ENCODE measurements at regions not wholly inside any gene's neighbourhood (a gene's known extent, or its start where the extent isn't known, plus 50 kb on each side); places are given as distances from the start of the nearest gene placed in this dataset.
"Not testable (repeated sequence)": the region's sequence is repeated elsewhere in the genome, so short reads cannot be mapped to it uniquely, and the experiment has no call there.

GRCh38 chr3:66812136-66812535, 186.0 kb upstream of the KBTBD8 start:
- no peak for DNase-seq (ENCODE audit: low read depth)

GRCh38 chr3:66812741-66813140, 185.4 kb upstream of the KBTBD8 start:
- DNase-seq (ENCODE audit: low read depth), result no peak

DNA sequence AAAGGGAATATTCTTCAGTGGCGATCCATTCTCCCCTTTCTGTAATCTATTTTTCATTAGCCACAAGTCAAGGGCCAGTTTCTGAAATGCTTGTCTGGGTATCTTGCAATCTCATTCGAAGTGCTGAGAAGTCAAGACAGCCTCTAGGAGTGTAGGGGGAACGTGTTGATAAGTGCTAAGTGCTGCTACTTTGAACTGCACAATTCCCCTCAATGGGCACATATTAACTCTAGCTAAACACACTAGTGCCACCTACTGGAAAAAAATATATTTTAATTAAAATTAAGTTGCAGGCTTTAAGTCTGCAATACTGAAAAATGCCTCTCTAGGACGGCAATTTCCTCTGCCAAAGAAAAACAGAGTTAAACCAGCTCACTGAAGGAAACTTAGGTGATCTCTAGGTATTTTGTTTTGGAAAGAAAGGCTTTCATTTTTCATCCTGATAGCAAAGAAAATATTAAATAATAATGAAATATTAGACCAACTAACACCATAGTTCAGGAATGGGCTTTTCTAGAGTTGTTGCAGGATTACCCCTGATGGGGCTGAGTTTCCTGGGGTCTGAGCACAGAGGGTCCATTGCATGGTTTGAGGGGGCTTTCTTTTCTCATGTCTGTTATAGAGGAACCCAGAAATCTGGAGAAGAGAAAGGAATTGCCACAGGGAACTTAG, 181.9 kb upstream of the KBTBD8 start:
- DNase-seq (ENCODE audit: low read depth), result no peak

DNA sequence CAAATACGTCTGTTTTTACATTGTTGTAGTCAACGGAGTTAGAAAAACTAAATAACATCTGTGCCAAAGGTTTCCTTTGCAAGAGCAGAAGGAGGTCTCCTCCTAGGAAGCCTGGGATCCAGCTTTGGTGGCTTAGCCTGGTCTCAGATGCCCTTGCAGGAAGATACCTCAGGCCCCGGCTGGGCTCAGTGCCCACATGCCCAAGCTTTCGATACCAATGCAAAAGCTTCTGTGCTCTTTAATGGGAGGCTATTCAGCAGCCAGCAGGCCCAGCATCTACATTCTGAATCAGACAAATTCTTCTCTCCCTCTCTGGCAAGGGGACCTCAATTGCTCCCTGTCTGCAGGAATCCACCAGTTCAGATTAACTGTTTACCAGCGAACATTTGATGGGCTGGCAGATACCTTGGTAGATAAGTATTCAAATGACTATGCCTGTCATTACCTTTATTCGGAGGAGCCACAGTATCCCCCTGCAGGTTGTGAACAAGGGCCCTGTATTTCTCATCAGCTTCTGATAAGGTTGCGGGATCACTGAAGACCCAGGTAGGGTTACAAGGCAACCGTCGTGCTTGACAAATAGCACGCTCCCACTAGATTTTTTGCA, 180.1 kb upstream of the KBTBD8 start:
- DNase-seq (ENCODE audit: low read depth), result no peak

DNA sequence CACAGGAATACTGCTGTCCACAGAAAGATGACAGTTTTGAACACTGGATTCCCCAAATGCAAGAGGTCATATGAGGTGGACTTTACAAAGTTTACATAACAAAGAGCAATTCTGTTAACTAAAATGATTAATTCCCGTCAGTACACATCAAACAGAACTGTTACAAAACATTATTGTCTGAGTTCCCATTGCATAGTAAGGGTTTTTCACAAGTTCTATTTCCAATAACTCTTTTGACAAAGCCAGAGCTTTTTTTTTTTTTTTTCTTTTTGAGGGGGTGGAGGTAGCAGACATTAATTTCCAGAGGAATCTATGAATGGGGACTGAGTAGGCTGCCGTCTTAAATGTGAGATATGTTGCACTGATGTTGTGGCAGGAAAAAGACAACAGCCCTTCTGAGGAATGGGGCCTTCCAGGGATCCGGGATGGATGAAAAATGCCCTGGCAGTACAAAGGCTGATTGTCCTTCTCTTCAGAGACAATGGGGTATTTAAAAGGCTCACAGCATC, 178.1 kb upstream of the KBTBD8 start:
- DNase-seq (ENCODE audit: low read depth), result no peak

- DNase-seq (ENCODE audit: low read depth), result no peak
Observed at GRCh38 chr3:66822186-66823008, 175.7 kb upstream of the KBTBD8 start.

DNA sequence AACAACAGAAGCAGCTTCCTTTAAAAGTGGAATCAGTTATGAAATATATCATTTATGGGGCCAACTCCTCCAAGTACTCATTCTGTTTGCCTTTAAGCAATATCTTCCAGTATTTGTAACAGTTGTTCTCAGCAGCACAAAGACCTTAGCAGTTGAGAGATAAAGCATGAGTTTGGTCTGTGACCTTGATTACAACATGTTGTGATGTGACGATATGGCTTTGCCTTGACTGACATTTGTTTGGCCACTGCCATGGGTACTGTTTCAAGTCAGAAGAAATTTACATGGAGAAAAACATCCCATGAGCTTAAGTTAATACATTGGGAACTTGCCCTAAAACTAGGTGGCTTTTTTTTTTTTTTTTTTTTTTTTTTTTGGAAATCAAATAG, 175.1 kb upstream of the KBTBD8 start:
- no peak for DNase-seq (ENCODE audit: low read depth)

DNA sequence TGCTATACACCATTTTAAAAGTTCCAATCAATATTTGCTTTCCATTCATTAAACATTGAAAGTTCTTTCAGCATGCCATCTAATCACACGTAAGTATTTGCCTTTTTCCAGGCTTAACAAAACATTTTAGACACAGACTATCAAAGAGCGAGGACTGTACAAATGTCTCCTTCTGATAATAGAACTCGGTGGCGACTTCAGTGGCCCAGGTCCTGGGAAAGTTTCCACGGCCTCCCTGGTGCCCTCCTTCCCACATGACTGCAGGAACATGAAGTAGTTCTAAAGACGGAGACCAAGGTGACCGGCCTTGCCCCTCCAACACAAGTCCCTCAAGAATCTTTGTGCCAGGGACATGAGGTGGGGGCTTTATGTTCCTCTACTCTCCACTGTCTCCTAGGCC, 174.6 kb upstream of the KBTBD8 start:
- DNase-seq (ENCODE audit: low read depth), result no peak

GRCh38 chr3:66825375-66825774, 172.7 kb upstream of the KBTBD8 start:
- DNase-seq (ENCODE audit: low read depth), result no peak

GRCh38 chr3:66827726-66828125, 170.4 kb upstream of the KBTBD8 start:
- DNase-seq (ENCODE audit: low read depth), result no peak

- DNase-seq (ENCODE audit: low read depth), result no peak
Observed at GRCh38 chr3:66828303-66828702, 169.8 kb upstream of the KBTBD8 start.

DNA sequence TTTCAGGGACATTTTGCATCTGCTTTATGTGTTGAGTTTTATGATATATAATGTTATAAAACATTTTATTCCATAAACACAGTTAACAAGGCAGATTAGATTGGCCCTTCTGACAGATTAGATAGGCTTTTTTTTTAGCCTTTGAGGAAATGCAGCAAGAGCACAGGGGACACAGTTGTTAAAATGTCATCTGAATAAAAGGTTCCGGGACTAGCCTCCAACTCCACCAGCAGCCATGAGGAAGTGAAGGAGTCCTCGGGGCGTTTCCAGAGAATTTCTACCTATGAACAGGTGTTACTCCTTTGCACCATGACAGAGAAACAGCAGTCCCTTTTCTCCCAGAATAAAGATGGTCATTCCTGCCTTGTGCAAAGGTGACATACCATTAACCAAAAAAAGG, 167.8 kb upstream of the KBTBD8 start:
- DNase-seq (ENCODE audit: low read depth), result no peak

DNA sequence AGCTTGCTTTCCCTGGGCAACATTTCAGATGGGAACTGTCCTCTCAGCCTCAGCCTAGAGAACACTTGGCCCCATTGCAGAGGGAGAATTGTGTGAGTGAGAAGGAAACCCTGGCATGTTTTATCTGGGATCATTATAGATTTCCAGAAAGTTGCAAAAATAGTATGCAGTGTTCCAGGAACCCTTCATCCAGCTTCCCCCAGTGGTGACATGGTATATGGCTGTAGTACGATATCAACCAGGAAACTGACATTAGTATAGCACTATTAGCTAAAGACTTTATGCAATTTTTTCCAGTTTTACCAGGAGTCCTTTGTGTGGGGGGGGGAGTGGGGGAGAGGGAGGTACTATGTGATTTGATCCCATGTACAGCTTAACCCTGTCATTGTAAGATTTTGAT, 166.2 kb upstream of the KBTBD8 start:
- no peak for DNase-seq (ENCODE audit: low read depth)

DNA sequence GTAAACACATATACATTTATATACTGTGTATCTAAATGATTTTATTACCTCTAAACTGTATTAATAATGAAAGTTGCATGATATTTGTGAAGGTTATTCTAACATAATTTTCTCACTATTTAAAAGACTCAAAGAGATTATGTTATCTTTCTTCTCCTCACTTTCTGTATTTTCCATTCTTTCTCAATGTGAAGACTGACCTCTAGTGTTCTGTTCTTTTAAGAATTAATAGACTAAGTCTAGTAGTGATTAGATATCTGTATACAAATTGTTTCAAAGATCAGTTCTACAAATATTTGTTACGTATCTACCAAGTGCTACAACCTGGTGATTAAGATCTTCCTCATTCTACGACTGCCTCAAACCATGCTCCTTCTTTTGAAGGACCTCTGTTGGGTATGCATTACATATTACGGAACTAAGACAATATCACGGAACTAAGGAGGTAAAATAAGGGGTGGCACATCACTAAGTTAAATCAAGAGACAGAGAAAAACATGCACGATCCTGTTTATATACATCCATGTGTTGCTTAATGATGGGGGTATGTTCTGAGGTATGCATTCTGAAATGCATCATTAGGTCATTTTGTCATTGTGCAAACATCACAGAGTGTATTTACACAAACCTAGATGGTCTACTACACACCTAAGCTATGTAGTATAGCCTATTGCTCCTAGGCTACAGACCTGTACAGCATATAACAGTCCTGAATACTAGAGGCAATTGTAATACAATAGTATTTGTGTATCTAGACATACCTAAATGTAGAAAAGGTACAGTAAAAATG, 161.5 kb upstream of the KBTBD8 start:
- no peak for DNase-seq (ENCODE audit: low read depth)

GRCh38 chr3:66838704-66839103, 159.4 kb upstream of the KBTBD8 start:
- DNase-seq (ENCODE audit: low read depth), result no peak

GRCh38 chr3:66839508-66839907, 158.6 kb upstream of the KBTBD8 start:
- no peak for DNase-seq (ENCODE audit: low read depth)

DNA sequence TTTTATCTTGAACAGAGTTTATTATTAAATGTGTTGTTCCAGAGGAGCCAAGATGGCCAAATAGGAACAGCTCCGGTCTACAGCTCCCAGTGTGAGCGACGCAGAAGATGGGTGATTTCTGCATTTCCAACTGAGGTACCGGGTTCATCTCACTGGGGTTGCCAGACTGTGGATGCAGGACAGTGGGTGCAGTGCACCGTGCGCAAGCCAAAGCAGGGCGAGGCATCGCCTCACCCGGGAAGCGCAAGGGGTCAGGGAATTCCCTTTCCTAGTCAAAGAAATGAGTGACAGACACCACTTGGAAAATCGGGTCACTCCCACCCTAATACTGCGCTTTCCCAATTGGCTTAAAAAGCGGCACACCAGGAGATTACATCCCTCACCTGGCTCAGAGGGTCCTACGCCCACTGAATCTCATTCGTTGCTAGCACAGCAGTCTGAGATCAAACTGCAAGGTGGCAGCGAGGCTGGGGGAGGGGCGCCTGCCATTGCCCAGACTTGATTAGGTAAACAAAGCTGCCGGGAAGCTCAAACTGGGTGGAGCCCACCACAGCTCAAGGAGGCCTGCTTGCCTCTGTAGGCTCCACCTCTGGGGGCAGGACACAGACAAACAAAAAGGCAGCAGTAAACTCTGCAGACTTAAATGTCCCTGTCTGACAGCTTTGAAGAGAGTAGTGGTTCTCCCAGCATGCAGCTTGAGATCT, 155.2 kb upstream of the KBTBD8 start:
- not testable (repeated sequence) for DNase-seq (ENCODE audit: low read depth)

- DNase-seq (ENCODE audit: low read depth), result no peak
Observed at GRCh38 chr3:66851894-66852613, 146.1 kb upstream of the KBTBD8 start.

DNA sequence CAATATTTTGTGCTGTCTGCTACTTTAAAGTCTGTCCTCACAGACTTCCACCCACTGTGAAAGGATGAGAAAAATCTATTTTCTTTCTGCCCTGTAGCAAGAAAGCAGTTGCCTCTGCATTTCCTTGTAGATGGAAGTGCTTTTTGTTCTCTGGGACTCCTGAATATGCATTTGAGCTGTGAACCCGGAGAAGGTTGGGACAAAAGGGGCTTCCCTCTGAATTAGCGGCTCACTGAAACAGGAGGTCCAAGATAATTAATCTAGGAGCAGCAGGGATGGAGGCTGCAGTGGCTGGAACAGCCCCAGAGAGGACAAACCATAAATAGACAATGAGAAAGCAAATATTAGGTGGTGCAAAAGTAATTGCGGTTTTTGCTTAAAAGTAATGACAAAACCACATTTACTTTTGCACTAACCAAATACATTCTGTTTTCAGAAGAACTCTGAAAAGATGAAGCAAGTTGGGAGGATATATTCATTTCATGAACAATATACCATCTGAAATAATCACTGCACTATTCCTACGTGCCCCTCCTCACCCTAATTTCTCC, 143.4 kb upstream of the KBTBD8 start:
- DNase-seq (ENCODE audit: low read depth), result no peak

GRCh38 chr3:66856533-66856932, 141.6 kb upstream of the KBTBD8 start:
- no peak for DNase-seq (ENCODE audit: low read depth)

Data from stromal cell of bone marrow (primary cell).